Gastrocnemius medialis (tissue), 4 donors: ENCODE measurements at regions not wholly inside any gene's neighbourhood (a gene's known extent, or its start where the extent isn't known, plus 50 kb on each side); places are given as distances from the start of the nearest gene placed in this dataset.

Experiments
- ATAC-seq, 2 donors: fragments of 150-250 bp; one replicate each; pipeline ENCODE4 v1.9.1; 2016
- DNase-seq, 2 donors: peaks; one replicate each; pipeline ENCODE4 v3.0.0-alpha.2; 2019
- H3K27ac ChIP-seq, 4 donors: fragments of 200-600 bp; sonication (generic); 1 replicate in 1 of 4; 2 replicates in 3 of 4; pipeline ENCODE4 v1.5.1; 2016 to 2018; ENCODE audit warnings: mild to moderate bottlenecking in 2 of 4, moderate library complexity in 1 of 4
- H3K27me3 ChIP-seq, 3 donors: fragments of 200-600 bp; sonication (generic) in 2 of 3; 1 replicate in 1 of 3; 2 replicates in 2 of 3; pipeline versions ENCODE4 v1.5.1 to v1.6.0; 2016 to 2019; ENCODE audit warnings: mild to moderate bottlenecking in 1 of 3, moderate library complexity in 1 of 3
- H3K36me3 ChIP-seq, 2 donors: fragments of 200-600 bp; sonication (generic) in 1 of 2; one replicate each; pipeline ENCODE4 v1.5.1; 2017 to 2018
- H3K4me1 ChIP-seq, 2 donors: fragments of 200-600 bp; sonication (generic) in 1 of 2; one replicate each; pipeline ENCODE4 v1.5.1; 2016 to 2017; ENCODE audit warnings: mild to moderate bottlenecking in 2 of 2
- H3K4me3 ChIP-seq, 4 donors: fragments of 200-600 bp; sonication (generic) in 3 of 4; 1 replicate in 1 of 4; 2 replicates in 3 of 4; pipeline ENCODE4 v1.5.1; 2016 to 2019; ENCODE audit warnings: mild to moderate bottlenecking in 2 of 4
- H3K9me3 ChIP-seq, 3 donors: fragments of 200-600 bp; sonication (generic) in 2 of 3; 1 replicate in 1 of 3; 2 replicates in 2 of 3; pipeline ENCODE4 v1.5.1; 2016 to 2019
- CTCF ChIP-seq, 5 experiments: fragments of 450-650 bp in 3 of 5; fragments of 200-600 bp in 2 of 5; sonication (generic) in 2 of 5; IDR thresholded peaks in 4 of 5; conservative IDR thresholded peaks in 1 of 5; 1 replicate in 4 of 5; 2 replicates in 1 of 5; pipeline ENCODE4 v1.5.1; 2016 to 2019; ENCODE audit warnings: antibody characterized with exemption in 5 of 5, mild to moderate bottlenecking in 3 of 5, moderate library complexity in 3 of 5
- POLR2A ChIP-seq, 2 donors: fragments of 450-650 bp; IDR thresholded peaks; one replicate each; pipeline ENCODE4 v1.6.1; 2017; ENCODE audit warnings: antibody characterized with exemption in 2 of 2, mild to moderate bottlenecking in 2 of 2, moderate library complexity in 2 of 2
- in situ Hi-C, 4 donors: fragments of 200-750 bp; cut with MboI; loops; one replicate each; pipeline versions ENCODE4 v1.15.0 to v1.8.0; 2017; ENCODE audit warnings: low sequenced_read_pairs in 4 of 4
- intact Hi-C: fragments of 100-400 bp; cut with DNase I; formaldehyde crosslinking; loops from one replicate; pipeline ENCODE4 v1.15.1; 2023; ENCODE audit warnings: low total_unique reads

- DNase-seq (peak; percentile 51 to 60), ATAC-seq (peak; percentile 95 to 96)
- intact Hi-C loops (no loop called here), in situ Hi-C loops (no loop called here)
- Histone ChIP-seq H3K4me1 (peaks cover 44 to 49% of the 10 kb centered on the region in 2 donors), H3K27me3 (no peaks in the 10 kb centered on the region), H3K4me3 (peak overlapping the region in 1 of 4 donors; percentile 21), H3K36me3 (peaks cover 0 to 12% of the 10 kb centered on the region in 2 donors), H3K27ac (peak overlapping the region; percentile 72 to 92 (median 85)), H3K9me3 (no peaks in the 10 kb centered on the region)
- TF ChIP-seq POLR2A (IDR thresholded peaks at IDR 0.05): no peak
- no peak for TF ChIP-seq CTCF (IDR thresholded peaks at IDR 0.05 in 4 of 5, conservative IDR thresholded peaks at IDR 0.05 in 1 of 5)
Observed at GRCh38 chr19:34305221-34306083, 51.1 kb downstream of the GARRE1 start.

- peak overlapping the region in 1 of 4 donors; percentile 21 for H3K4me3 ChIP-seq
- no peaks in the 10 kb centered on the region for H3K27me3 ChIP-seq
- peaks cover 0 to 5% of the 10 kb centered on the region in 2 donors for H3K36me3 ChIP-seq
- peak; percentile 36 to 40 for ATAC-seq
- peak overlapping the region; percentile 72 to 92 (median 85) for H3K27ac ChIP-seq
- peak; percentile 26 to 27 for DNase-seq
- in situ Hi-C loops (no loop called here), intact Hi-C loops (no loop called here)
- H3K4me1 ChIP-seq: peaks cover 52 to 57% of the 10 kb centered on the region in 2 donors
- no peaks in the 10 kb centered on the region for H3K9me3 ChIP-seq
- TF ChIP-seq CTCF (IDR thresholded peaks at IDR 0.05 in 4 of 5, conservative IDR thresholded peaks at IDR 0.05 in 1 of 5) (no peak), POLR2A (IDR thresholded peaks at IDR 0.05) (no peak)
Observed at GRCh38 chr19:34306213-34306661, 51.9 kb downstream of the GARRE1 start.

GRCh38 chr19:34306824-34307223, 52.5 kb downstream of the GARRE1 start:
- Histone ChIP-seq H3K36me3 (peaks cover 0 to 4% of the 10 kb centered on the region in 2 donors), H3K9me3 (no peaks in the 10 kb centered on the region), H3K4me3 (no peak overlapping the region), H3K27me3 (no peaks in the 10 kb centered on the region), H3K4me1 (peaks cover 53 to 60% of the 10 kb centered on the region in 2 donors), H3K27ac (peak overlapping the region; percentile 72 to 92 (median 85))
- DNase-seq (no peak), ATAC-seq (no peak)
- intact Hi-C loops (no loop called here), in situ Hi-C loops (no loop called here)
- no peak for TF ChIP-seq CTCF (IDR thresholded peaks at IDR 0.05 in 4 of 5, conservative IDR thresholded peaks at IDR 0.05 in 1 of 5)
- no peak for TF ChIP-seq POLR2A (IDR thresholded peaks at IDR 0.05)

GRCh38 chr19:34308381-34309367, 54.3 kb downstream of the GARRE1 start:
- peak overlapping the region; percentile 30 to 84 (median 68) for H3K27ac ChIP-seq
- H3K9me3 ChIP-seq: no peaks in the 10 kb centered on the region
- no peak for TF ChIP-seq CTCF (IDR thresholded peaks at IDR 0.05 in 4 of 5, conservative IDR thresholded peaks at IDR 0.05 in 1 of 5)
- no peak for TF ChIP-seq POLR2A (IDR thresholded peaks at IDR 0.05)
- ATAC-seq: no peak
- intact Hi-C loops (no loop called here), in situ Hi-C loops (no loop called here)
- DNase-seq: no peak
- peaks cover 53 to 70% of the 10 kb centered on the region in 2 donors for H3K4me1 ChIP-seq
- H3K4me3 ChIP-seq: no peak overlapping the region
- peaks cover 0 to 2% of the 10 kb centered on the region in 2 donors for H3K36me3 ChIP-seq
- no peaks in the 10 kb centered on the region for H3K27me3 ChIP-seq
